Skeletal muscle tissue (tissue), 3 donors: ENCODE measurements at regions not wholly inside any gene's neighbourhood (a gene's known extent, or its start where the extent isn't known, plus 50 kb on each side); places are given as distances from the start of the nearest gene placed in this dataset.

ENCODE experiments used
- H3K27ac ChIP-seq: one replicate; pipeline ENCODE4 v1.7.0; 2013; ENCODE audit warnings: mild to moderate bottlenecking, low read depth, low read length, inconsistent platforms
- H3K27me3 ChIP-seq, 3 donors: one replicate each; pipeline ENCODE4 v1.7.0; 2013; ENCODE audit warnings: low read length in 3 of 3; ENCODE audit not compliant: control insufficient read depth in 3 of 3, insufficient read depth in 3 of 3
- H3K36me3 ChIP-seq, 3 donors: one replicate each; pipeline ENCODE4 v1.7.0; 2013; ENCODE audit warnings: low read length in 3 of 3; ENCODE audit not compliant: control insufficient read depth in 3 of 3, insufficient read depth in 3 of 3
- H3K4me1 ChIP-seq, 3 donors: one replicate each; pipeline ENCODE4 v1.7.0; 2013; ENCODE audit warnings: low read length in 3 of 3, mild to moderate bottlenecking in 3 of 3; ENCODE audit not compliant: control insufficient read depth in 3 of 3, insufficient read depth in 3 of 3
- H3K4me3 ChIP-seq, 3 donors: one replicate each; pipeline ENCODE4 v1.7.0; 2013; ENCODE audit warnings: low read length in 3 of 3
- H3K9ac ChIP-seq, 3 donors: one replicate each; pipeline ENCODE4 v1.7.0; 2013; ENCODE audit warnings: low read length in 3 of 3, mild to moderate bottlenecking in 3 of 3, moderate library complexity in 2 of 3, low read depth in 1 of 3
- H3K9me3 ChIP-seq, 3 donors: one replicate each; pipeline ENCODE4 v1.7.0; 2013; ENCODE audit warnings: low read length in 3 of 3; ENCODE audit not compliant: control insufficient read depth in 3 of 3
- donor health status: Osteomylitis.

- Histone ChIP-seq H3K9me3 (no peaks in the 10 kb centered on the region), H3K4me3 (no peak overlapping the region), H3K4me1 (peaks cover 0 to 5% (median 0%) of the 10 kb centered on the region in 3 donors)
These were observed 170.5 kb upstream of the LRIG1 start for GRCh38 chr3:66671291-66671690.

GRCh38 chr3:66672830-66673229 is 172.0 kb upstream of the LRIG1 start:
- Histone ChIP-seq H3K9ac (no peak overlapping the region), H3K9me3 (no peaks in the 10 kb centered on the region)

More at GRCh38 chr3:66671291-66671690, 170.5 kb upstream of the LRIG1 start:
- Histone ChIP-seq H3K27ac (no peak overlapping the region), H3K9ac (no peak overlapping the region), H3K27me3 (no peaks in the 10 kb centered on the region), H3K36me3 (no peaks in the 10 kb centered on the region)

GRCh38 chr3:66673293-66673692 is 172.5 kb upstream of the LRIG1 start:
- no peaks in the 10 kb centered on the region for H3K9me3 ChIP-seq
- peaks cover 0 to 5% (median 0%) of the 10 kb centered on the region in 3 donors for H3K4me1 ChIP-seq
- H3K27ac ChIP-seq: no peak overlapping the region
- no peak overlapping the region for H3K4me3 ChIP-seq
- no peaks in the 10 kb centered on the region for H3K27me3 ChIP-seq
- H3K9ac ChIP-seq: no peak overlapping the region
- no peaks in the 10 kb centered on the region for H3K36me3 ChIP-seq

More at GRCh38 chr3:66672830-66673229, 172.0 kb upstream of the LRIG1 start:
- H3K36me3 ChIP-seq: no peaks in the 10 kb centered on the region
- H3K4me3 ChIP-seq: no peak overlapping the region
- no peaks in the 10 kb centered on the region for H3K27me3 ChIP-seq
- peaks cover 0 to 5% (median 0%) of the 10 kb centered on the region in 3 donors for H3K4me1 ChIP-seq
- H3K27ac ChIP-seq: no peak overlapping the region

GRCh38 chr3:66675366-66675765 is 174.5 kb upstream of the LRIG1 start:
- Histone ChIP-seq H3K27me3 (no peaks in the 10 kb centered on the region), H3K27ac (no peak overlapping the region), H3K9ac (no peak overlapping the region), H3K36me3 (no peaks in the 10 kb centered on the region), H3K4me1 (peaks cover 0 to 5% (median 0%) of the 10 kb centered on the region in 3 donors), H3K4me3 (no peak overlapping the region), H3K9me3 (no peaks in the 10 kb centered on the region)

- Histone ChIP-seq H3K27me3 (no peaks in the 10 kb centered on the region), H3K27ac (peak overlapping the region; percentile 83), H3K9me3 (no peaks in the 10 kb centered on the region), H3K4me3 (no peak overlapping the region), H3K36me3 (no peaks in the 10 kb centered on the region), H3K4me1 (peaks cover 17 to 23% (median 20%) of the 10 kb centered on the region in 3 donors), H3K9ac (no peak overlapping the region)
These were observed 191.4 kb upstream of the LRIG1 start for GRCh38 chr3:66692042-66692765.

GRCh38 chr3:66692766-66693150 is 191.9 kb upstream of the LRIG1 start:
- no peaks in the 10 kb centered on the region for H3K36me3 ChIP-seq
- H3K27ac ChIP-seq: peak overlapping the region; percentile 83
- no peaks in the 10 kb centered on the region for H3K27me3 ChIP-seq
- no peak overlapping the region for H3K4me3 ChIP-seq
- peak overlapping the region in 1 of 3 donors; percentile 79 for H3K9ac ChIP-seq
- no peaks in the 10 kb centered on the region for H3K9me3 ChIP-seq
- H3K4me1 ChIP-seq: peaks cover 17 to 23% (median 20%) of the 10 kb centered on the region in 3 donors

- Histone ChIP-seq H3K27ac (peak overlapping the region; percentile 83), H3K4me3 (peak overlapping the region; percentile 18 to 66 (median 65)), H3K9me3 (no peaks in the 10 kb centered on the region), H3K27me3 (no peaks in the 10 kb centered on the region), H3K9ac (peak overlapping the region; percentile 48 to 79 (median 76)), H3K4me1 (peaks cover 17 to 23% (median 20%) of the 10 kb centered on the region in 3 donors), H3K36me3 (no peaks in the 10 kb centered on the region)
These were observed 192.7 kb upstream of the LRIG1 start for GRCh38 chr3:66693461-66694031.

- H3K27ac ChIP-seq: no peak overlapping the region
- H3K27me3 ChIP-seq: no peaks in the 10 kb centered on the region
- no peak overlapping the region for H3K4me3 ChIP-seq
- no peaks in the 10 kb centered on the region for H3K36me3 ChIP-seq
- H3K4me1 ChIP-seq: no peaks in the 10 kb centered on the region
- no peak overlapping the region for H3K9ac ChIP-seq
- H3K9me3 ChIP-seq: no peaks in the 10 kb centered on the region
These were observed 201.3 kb upstream of the LRIG1 start for GRCh38 chr3:66702126-66702525.

- Histone ChIP-seq H3K36me3 (no peaks in the 10 kb centered on the region), H3K27ac (no peak overlapping the region), H3K9me3 (no peaks in the 10 kb centered on the region), H3K4me1 (no peaks in the 10 kb centered on the region), H3K4me3 (no peak overlapping the region), H3K9ac (no peak overlapping the region), H3K27me3 (no peaks in the 10 kb centered on the region)
These were observed 202.7 kb upstream of the LRIG1 start for GRCh38 chr3:66703501-66703900.

- Histone ChIP-seq H3K36me3 (no peaks in the 10 kb centered on the region), H3K4me3 (no peak overlapping the region), H3K9ac (no peak overlapping the region), H3K27ac (no peak overlapping the region), H3K27me3 (no peaks in the 10 kb centered on the region), H3K4me1 (no peaks in the 10 kb centered on the region), H3K9me3 (no peaks in the 10 kb centered on the region)
These were observed 204.3 kb upstream of the LRIG1 start for GRCh38 chr3:66705076-66705475.
